Choroid plexus epithelial cell (primary cell): ENCODE measurements at regions not wholly inside any gene's neighbourhood (a gene's known extent, or its start where the extent isn't known, plus 50 kb on each side); places are given as distances from the start of the nearest gene placed in this dataset.

Source experiments
- DNase-seq: peaks from one replicate; pipeline ENCODE4 v3.0.0-alpha.2; 2010; ENCODE audit warnings: low read depth
- H3K4me3 ChIP-seq: 2 replicates; pipeline ENCODE4 v1.5.1; 2011; ENCODE audit warnings: low read depth, mild to moderate bottlenecking, control low read depth, low read length, moderate library complexity
- CTCF ChIP-seq: conservative IDR thresholded peaks from 2 replicates; pipeline ENCODE4 v1.5.1; 2011; ENCODE audit warnings: low read depth, mild to moderate bottlenecking, control low read depth, inconsistent platforms, low read length, moderate library complexity

GRCh38 chr10:60576130-60577069 lies 186.7 kb upstream of the ANK3 start:
- H3K4me3 ChIP-seq, result no peak overlapping the region
- DNase-seq, result no peak
- no peak for TF ChIP-seq CTCF

GRCh38 chr10:60575105-60575504 lies 185.4 kb upstream of the ANK3 start:
- DNase-seq, result no peak
- no peak for TF ChIP-seq CTCF
- H3K4me3 ChIP-seq, result no peak overlapping the region

GRCh38 chr10:60574388-60574787 lies 184.7 kb upstream of the ANK3 start:
- no peak for DNase-seq
- H3K4me3 ChIP-seq, result no peak overlapping the region
- no peak for TF ChIP-seq CTCF

- H3K4me3 ChIP-seq, result peak overlapping the region; percentile 52
- peak; percentile 68 for DNase-seq
- TF ChIP-seq CTCF, result no peak
Measured at GRCh38 chr10:60573336-60573735, 183.7 kb upstream of the ANK3 start.

GRCh38 chr10:60572511-60573194 lies 183.0 kb upstream of the ANK3 start:
- peak; percentile 87 for DNase-seq
- TF ChIP-seq CTCF, result peak; percentile 14
- peak overlapping the region; percentile 52 for H3K4me3 ChIP-seq

GRCh38 chr10:60570896-60571295 lies 181.2 kb upstream of the ANK3 start:
- DNase-seq, result no peak
- H3K4me3 ChIP-seq, result no peak overlapping the region
- TF ChIP-seq CTCF, result no peak
